HCT116 (cell line): ENCODE measurements at regions not wholly inside any gene's neighbourhood (a gene's known extent, or its start where the extent isn't known, plus 50 kb on each side); places are given as distances from the start of the nearest gene placed in this dataset.

Experiments
- ATAC-seq: fragments of 200-7000 bp; cut with Tn5 transposase; 2 replicates; pipeline ENCODE4 v1.9.1; 2020; ENCODE audit warnings: mild to moderate bottlenecking, moderate library complexity
- BruUV-seq: library from RNA; stranded (reverse); fragments of 400-500 nt; replicated peaks from 2 replicates; lab custom pipeline; 2021; lab: Mats Ljungman, UMichigan
- CTCF ChIA-PET: fragments of 300-600 bp; sonication (Branson Sonifier 250); formaldehyde crosslinking; loops from one replicate; lab custom pipeline; 2021; ENCODE audit warnings: antibody characterized with exemption; lab: Charles Lee
- POLR2A ChIA-PET: fragments of 300-600, 350-600 bp; sonication (Branson Sonifier 250); formaldehyde crosslinking; loops from one replicate; lab custom pipeline; 2021; ENCODE audit warnings: antibody characterized with exemption; lab: Charles Lee
- RAD21 ChIA-PET, 2 experiments: fragments of 300-600 bp; sonication (Branson Sonifier 250); formaldehyde crosslinking; loops; one replicate each; lab custom pipeline; 2023; ENCODE audit warnings: low total read pairs in 2 of 2; ENCODE audit not compliant: uncharacterized antibody in 2 of 2, unreplicated experiment in 2 of 2, low non-redundant PET in 1 of 2; lab: Charles Lee
- DNase-seq: peaks from one replicate; pipeline ENCODE4 v3.0.0-alpha.2; 2010; ENCODE audit warnings: low read depth, low spot score
- H2AFZ ChIP-seq: fragments of 200-600 bp; shearing (Covaris generic), sonication (generic); 2 replicates; pipeline ENCODE4 v1.6.1; 2017; ENCODE audit warnings: low read depth, mixed run types, mixed read lengths, antibody characterized with exemption, low read length; ENCODE audit not compliant: poor library complexity, severe bottlenecking
- H3K27ac ChIP-seq: 2 replicates; pipeline ENCODE4 v1.5.1; 2012; ENCODE audit warnings: low read depth, low read length
- H3K27me3 ChIP-seq: fragments of 200-600 bp; sonication (generic); 2 replicates; pipeline ENCODE4 v1.6.1; 2016; ENCODE audit warnings: mixed run types, low read length, mixed read lengths; ENCODE audit not compliant: insufficient read depth
- H3K36me3 ChIP-seq, 2 experiments: fragments of 200-500 bp in 1 of 2; fragments of 200-600 bp in 1 of 2; sonication (Bioruptor generic) in 1 of 2; sonication (generic) in 1 of 2; 2 replicates each; pipeline versions ENCODE4 v1.5.1 to v1.6.1; 2014 to 2016; ENCODE audit warnings: low read length in 2 of 2, inconsistent platforms in 1 of 2, mixed read lengths in 1 of 2, mixed run types in 1 of 2; ENCODE audit not compliant: insufficient read depth in 2 of 2, control insufficient read depth in 1 of 2
- H3K4me1 ChIP-seq, 2 experiments: fragments of 200-600 bp in 1 of 2; sonication (generic) in 1 of 2; 2 replicates each; pipeline versions ENCODE4 v1.5.1 to v1.6.1; 2012 to 2017; ENCODE audit warnings: low read length in 2 of 2, inconsistent platforms in 1 of 2, mild to moderate bottlenecking in 1 of 2, mixed read lengths in 1 of 2, mixed run types in 1 of 2, moderate library complexity in 1 of 2; ENCODE audit not compliant: insufficient read depth in 2 of 2, control insufficient read depth in 1 of 2
- H3K4me2 ChIP-seq: fragments of 200-600 bp; sonication (generic); 2 replicates; pipeline ENCODE4 v1.6.1; 2017; ENCODE audit warnings: mixed run types, low read length, mixed read lengths
- H3K4me3 ChIP-seq, 2 experiments: fragments of 200-600 bp in 1 of 2; sonication (generic) in 1 of 2; replicated peaks in 1 of 2; 2 replicates each; pipeline ENCODE4 v1.5.1; 2011 to 2016; ENCODE audit warnings: low read length in 2 of 2, control low read depth in 1 of 2, low read depth in 1 of 2, mild to moderate bottlenecking in 1 of 2, mixed read lengths in 1 of 2, mixed run types in 1 of 2
- H3K79me2 ChIP-seq: fragments of 200-600 bp; sonication (generic); 2 replicates; pipeline ENCODE4 v1.6.1; 2017; ENCODE audit warnings: mild to moderate bottlenecking, mixed run types, low read length, moderate library complexity, mixed read lengths; ENCODE audit not compliant: insufficient read depth
- H3K9ac ChIP-seq: fragments of 200-600 bp; sonication (generic); 2 replicates; pipeline ENCODE4 v1.6.1; 2016; ENCODE audit warnings: low read length, mixed read lengths
- H3K9me2 ChIP-seq: fragments of 200-600 bp; sonication (generic), shearing (Covaris generic); 2 replicates; pipeline ENCODE4 v1.6.1; 2017; ENCODE audit warnings: mixed run types, mild to moderate bottlenecking, moderate library complexity; ENCODE audit not compliant: insufficient read depth
- H3K9me3 ChIP-seq, 2 experiments: fragments of 200-500 bp in 1 of 2; fragments of 200-600 bp in 1 of 2; sonication (Bioruptor generic) in 1 of 2; sonication (generic) in 1 of 2; 2 replicates each; pipeline ENCODE4 v1.6.1; 2014 to 2017; ENCODE audit warnings: low read length in 2 of 2, mixed read lengths in 2 of 2, inconsistent platforms in 1 of 2, low read depth in 1 of 2, mild to moderate bottlenecking in 1 of 2, mixed run types in 1 of 2, moderate library complexity in 1 of 2; ENCODE audit not compliant: control insufficient read depth in 1 of 2, insufficient read depth in 1 of 2
- H4K20me1 ChIP-seq: fragments of 200-600 bp; sonication (generic), shearing (Covaris generic); 2 replicates; pipeline ENCODE4 v1.6.1; 2017; ENCODE audit warnings: mixed run types, mild to moderate bottlenecking, moderate library complexity; ENCODE audit not compliant: insufficient read depth
- ATF3 ChIP-seq: IDR thresholded peaks from 2 replicates; pipeline ENCODE4 v1.6.1; 2012
- EGR1 ChIP-seq: IDR thresholded peaks from 2 replicates; pipeline ENCODE4 v1.6.1; 2012; ENCODE audit warnings: low read depth
- ELF1 ChIP-seq: IDR thresholded peaks from 2 replicates; pipeline ENCODE4 v1.6.1; 2012; ENCODE audit warnings: low read depth, borderline replicate concordance
- EZH2 ChIP-seq: fragments of 200-600 bp; sonication (generic); IDR thresholded peaks from 2 replicates; pipeline ENCODE4 v1.6.1; 2017; ENCODE audit warnings: antibody characterized with exemption, mixed run types
- EZH2phosphoT487 ChIP-seq: fragments of 200-600 bp; IDR thresholded peaks from 2 replicates; pipeline ENCODE4 v1.6.1; 2018; ENCODE audit warnings: antibody characterized with exemption, borderline replicate concordance
- FOSL1 ChIP-seq: IDR thresholded peaks from 2 replicates; pipeline ENCODE4 v1.6.1; 2012; ENCODE audit warnings: low read depth
- JUND ChIP-seq: IDR thresholded peaks from 2 replicates; pipeline ENCODE4 v1.6.1; 2012
- MAX ChIP-seq: IDR thresholded peaks from 2 replicates; pipeline ENCODE4 v1.6.1; 2012
- POLR2A ChIP-seq: IDR thresholded peaks from 2 replicates; pipeline ENCODE4 v1.7.0; 2011; ENCODE audit warnings: borderline replicate concordance; ENCODE audit not compliant: insufficient read depth, insufficient read length; ENCODE audit errors: extremely low read depth
- POLR2AphosphoS5 ChIP-seq: IDR thresholded peaks from 2 replicates; pipeline ENCODE4 v1.6.1; 2011; ENCODE audit warnings: mild to moderate bottlenecking, low read depth, low read length, moderate library complexity
- REST ChIP-seq: IDR thresholded peaks from 2 replicates; pipeline ENCODE4 v1.6.1; 2012; ENCODE audit warnings: low read depth
- SIN3A ChIP-seq: IDR thresholded peaks from 2 replicates; pipeline ENCODE4 v1.6.1; 2012; ENCODE audit warnings: low read depth
- TCF7L2 ChIP-seq: IDR thresholded peaks from 2 replicates; pipeline ENCODE4 v1.7.0; 2011; ENCODE audit warnings: borderline replicate concordance, inconsistent platforms; ENCODE audit not compliant: insufficient read depth, insufficient read length; ENCODE audit errors: extremely low read depth
- YY1 ChIP-seq: IDR thresholded peaks from 2 replicates; pipeline ENCODE4 v1.6.1; 2011; ENCODE audit warnings: low read length, low read depth, moderate library complexity, mild to moderate bottlenecking; ENCODE audit not compliant: insufficient replicate concordance; ENCODE audit errors: extremely low read depth
- ZBTB33 ChIP-seq: IDR thresholded peaks from 2 replicates; pipeline ENCODE4 v1.6.1; 2011; ENCODE audit warnings: mild to moderate bottlenecking, low read length, moderate library complexity; ENCODE audit not compliant: insufficient replicate concordance; ENCODE audit errors: extremely low read depth
- ZFX ChIP-seq: fragments of 450-650 bp; IDR thresholded peaks from 2 replicates; pipeline ENCODE4 v1.6.1; 2017
- ZNF274 ChIP-seq: fragments of 200-500 bp; sonication (Bioruptor generic); IDR thresholded peaks from 2 replicates; pipeline ENCODE4 v1.6.1; 2014; ENCODE audit warnings: mild to moderate bottlenecking, low read depth, low read length, inconsistent platforms
- intact Hi-C: fragments of 100-400 bp; cut with micrococcal nuclease; formaldehyde crosslinking; loops from 2 replicates; pipeline ENCODE4 v1.10.0; 2022

GRCh38 chr4:138317175-138317748, 75.1 kb upstream of the SLC7A11 start:
- no peaks in the 10 kb centered on the region for H3K9me2 ChIP-seq
- H2AFZ ChIP-seq: no peak overlapping the region
- ATAC-seq (no peak), DNase-seq (no peak)
- ChIA-PET POLR2A (no interaction called here), RAD21 (no interaction called here), CTCF (no interaction called here)
- H3K36me3 ChIP-seq: no peaks in the 10 kb centered on the region
- H3K79me2 ChIP-seq: no peaks in the 10 kb centered on the region
- H3K9ac ChIP-seq: no peak overlapping the region
- intact Hi-C loops: no loop called here
- no peak overlapping the region for H3K27ac ChIP-seq
- H4K20me1 ChIP-seq: no peaks in the 10 kb centered on the region
- H3K4me3 ChIP-seq: no peak overlapping the region
- BruUV-seq: no TSS peak
- H3K4me2 ChIP-seq: no peak overlapping the region
- no peaks in the 10 kb centered on the region for H3K9me3 ChIP-seq
- no peak for TF ChIP-seq EZH2
- TF ChIP-seq ATF3: no peak
- no peak for TF ChIP-seq SIN3A
- TF ChIP-seq EGR1: no peak
- no peak for TF ChIP-seq TCF7L2
- no peak for TF ChIP-seq ELF1
- TF ChIP-seq ZNF274: no peak
- no peak for TF ChIP-seq MAX
- TF ChIP-seq POLR2A: no peak
- no peak for TF ChIP-seq POLR2AphosphoS5
- TF ChIP-seq ZFX: no peak
- TF ChIP-seq ZBTB33: no peak
- no peak for TF ChIP-seq EZH2phosphoT487
- TF ChIP-seq REST: no peak
- TF ChIP-seq YY1: no peak
- no peak for TF ChIP-seq JUND
- no peak for TF ChIP-seq FOSL1
- no peaks in the 10 kb centered on the region for H3K4me1 ChIP-seq
- H3K27me3 ChIP-seq: no peaks in the 10 kb centered on the region
